NCI-H748 treated with DMSO at 0.1 percent for 48 hours (cell line): ENCODE measurements at regions not wholly inside any gene's neighbourhood (a gene's known extent, or its start where the extent isn't known, plus 50 kb on each side); places are given as distances from the start of the nearest gene placed in this dataset.
"Not testable (repeated sequence)": the region's sequence is repeated elsewhere in the genome, so short reads cannot be mapped to it uniquely, and the experiment has no call there.

Source experiments
- DNase-seq: peaks from one replicate; lab custom pipeline; 2025; lab: John Stamatoyannopoulos, UW

DNA sequence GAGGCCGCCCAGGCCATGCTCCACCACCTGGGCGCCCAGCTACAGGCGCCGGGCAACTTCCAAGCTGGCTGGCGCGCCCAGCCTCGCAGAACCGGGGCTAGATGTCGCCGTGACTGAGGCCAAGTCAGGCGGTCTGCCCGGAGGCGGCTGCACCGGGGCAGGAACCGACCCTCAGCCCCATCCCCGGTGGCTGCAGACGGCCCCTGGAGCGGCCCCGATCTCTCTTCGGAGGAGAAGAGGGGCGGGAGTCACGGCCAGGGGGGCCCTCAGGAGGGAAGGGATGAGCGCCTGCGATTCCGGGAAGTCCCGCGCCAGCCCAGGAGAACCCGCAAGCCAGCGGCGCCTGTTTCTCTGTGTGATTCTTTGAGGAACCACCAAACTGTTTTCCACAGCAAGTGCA, 671.3 kb upstream of the DEFB115 start:
- DNase-seq: not testable (repeated sequence)

GRCh38 chr20:30593572-30593971, 663.9 kb upstream of the DEFB115 start:
- no peak for DNase-seq

GRCh38 chr20:30594112-30594511, 663.4 kb upstream of the DEFB115 start:
- DNase-seq: peak; percentile 2

GRCh38 chr20:30595698-30596097, 661.8 kb upstream of the DEFB115 start:
- DNase-seq: no peak

DNA sequence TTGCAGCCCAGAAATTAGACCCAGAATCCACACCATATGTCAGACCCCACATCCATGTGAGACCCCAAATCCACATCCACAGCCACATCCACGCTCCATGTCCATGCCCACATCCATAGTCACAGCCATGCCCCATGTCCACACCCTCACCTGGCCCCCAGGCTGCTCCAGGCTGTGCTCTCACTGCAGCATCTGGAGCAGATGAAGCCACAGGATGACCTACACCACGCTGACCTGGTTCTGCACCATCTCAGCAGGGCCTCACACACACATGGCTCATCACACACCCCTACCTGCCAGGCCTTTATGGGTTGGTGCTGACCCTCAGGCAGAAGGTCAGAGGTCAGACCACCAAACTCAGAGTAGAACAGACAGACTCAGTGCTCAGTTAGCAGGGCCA, 660.0 kb upstream of the DEFB115 start:
- not testable (repeated sequence) for DNase-seq

GRCh38 chr20:30598460-30599230, 658.8 kb upstream of the DEFB115 start:
- no peak for DNase-seq

DNA sequence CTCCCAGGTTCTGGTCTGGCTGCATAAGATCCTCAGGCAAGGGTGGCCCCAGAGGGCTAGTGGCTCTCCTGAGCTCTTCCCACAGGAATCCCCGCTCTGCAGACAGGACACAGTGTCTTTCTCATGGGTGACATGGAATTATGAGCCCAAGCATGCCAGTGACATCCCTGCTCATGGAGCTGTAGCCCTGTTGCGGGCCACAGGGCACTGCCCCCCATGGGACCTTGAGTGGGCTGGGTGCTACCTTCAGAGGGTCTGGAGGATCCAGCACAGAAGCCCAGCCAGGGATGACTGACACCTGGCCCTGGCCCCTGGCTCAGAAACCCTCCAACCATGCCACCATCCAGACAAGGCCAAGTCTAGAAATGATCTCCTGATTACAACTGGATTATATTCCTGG, 657.5 kb upstream of the DEFB115 start:
- no peak for DNase-seq

DNA sequence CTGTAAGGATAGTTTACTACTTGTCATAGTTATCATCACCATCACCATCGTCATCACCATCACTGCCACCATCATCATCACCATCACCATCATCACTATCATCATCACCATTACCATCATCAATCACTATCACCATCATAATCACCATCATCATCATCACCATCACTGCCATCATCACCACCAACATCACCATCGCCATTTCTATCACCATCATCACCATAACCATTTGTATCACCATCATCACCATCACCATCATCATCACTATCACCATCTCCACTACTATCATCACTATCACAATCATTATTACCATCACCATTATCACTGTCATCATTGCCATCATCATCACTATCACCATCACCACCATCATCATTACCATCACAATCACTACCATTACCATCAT, 655.5 kb upstream of the DEFB115 start:
- no peak for DNase-seq

- no peak for DNase-seq
Measured at GRCh38 chr20:30602424-30602823, 655.0 kb upstream of the DEFB115 start.

DNA sequence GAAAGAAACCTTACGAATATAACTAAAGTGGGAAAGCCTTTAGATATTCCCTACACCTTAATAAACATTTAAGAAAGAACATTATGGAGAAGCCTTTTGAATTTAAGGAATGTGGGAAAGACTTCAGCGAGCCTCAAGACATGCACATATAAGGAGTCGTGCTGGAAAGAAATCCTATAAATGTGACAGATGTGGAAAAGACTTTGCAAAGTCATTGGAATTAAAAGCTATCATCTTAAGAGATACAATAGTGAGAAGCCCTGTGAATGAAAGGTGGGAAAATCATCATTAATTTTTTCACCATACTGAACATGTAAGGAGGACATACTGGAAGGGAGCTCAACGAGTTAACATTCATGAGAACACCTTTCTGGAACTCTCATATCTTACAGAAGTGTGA, 650.5 kb upstream of the DEFB115 start:
- DNase-seq: no peak

DNA sequence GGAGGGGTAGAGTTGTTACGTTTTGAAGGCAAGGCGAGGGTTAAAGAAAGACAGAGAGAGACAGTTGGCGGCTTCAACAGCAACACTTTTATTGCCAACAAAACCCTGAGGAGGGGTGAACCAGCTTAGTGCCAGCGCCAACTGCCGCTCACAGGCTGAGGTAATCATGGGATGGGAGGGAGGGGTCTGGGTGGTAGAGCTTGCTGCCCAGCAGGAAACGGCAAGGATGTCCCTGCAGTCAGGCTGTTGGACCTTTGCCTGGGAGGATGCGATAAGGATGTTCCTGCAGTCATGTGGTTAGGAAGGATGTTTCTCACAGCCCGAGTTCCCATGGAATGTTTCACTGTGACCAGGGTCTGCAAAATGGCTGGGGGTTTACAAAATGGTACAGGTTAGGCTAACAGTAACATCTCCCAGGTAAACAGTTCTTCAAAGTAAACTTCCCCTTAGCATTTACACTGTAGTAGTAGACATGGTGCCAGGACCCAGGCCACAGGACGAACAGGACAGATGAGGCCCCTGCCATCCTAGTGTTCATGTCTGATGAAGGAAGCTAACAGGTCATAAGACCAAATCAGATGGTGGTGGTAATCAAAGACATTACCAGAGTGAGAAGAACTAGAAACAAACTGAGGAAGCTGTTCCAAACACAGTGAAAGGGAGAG, 647.3 kb upstream of the DEFB115 start:
- DNase-seq: no peak

GRCh38 chr20:30610751-30611150, 646.7 kb upstream of the DEFB115 start:
- no peak for DNase-seq

DNA sequence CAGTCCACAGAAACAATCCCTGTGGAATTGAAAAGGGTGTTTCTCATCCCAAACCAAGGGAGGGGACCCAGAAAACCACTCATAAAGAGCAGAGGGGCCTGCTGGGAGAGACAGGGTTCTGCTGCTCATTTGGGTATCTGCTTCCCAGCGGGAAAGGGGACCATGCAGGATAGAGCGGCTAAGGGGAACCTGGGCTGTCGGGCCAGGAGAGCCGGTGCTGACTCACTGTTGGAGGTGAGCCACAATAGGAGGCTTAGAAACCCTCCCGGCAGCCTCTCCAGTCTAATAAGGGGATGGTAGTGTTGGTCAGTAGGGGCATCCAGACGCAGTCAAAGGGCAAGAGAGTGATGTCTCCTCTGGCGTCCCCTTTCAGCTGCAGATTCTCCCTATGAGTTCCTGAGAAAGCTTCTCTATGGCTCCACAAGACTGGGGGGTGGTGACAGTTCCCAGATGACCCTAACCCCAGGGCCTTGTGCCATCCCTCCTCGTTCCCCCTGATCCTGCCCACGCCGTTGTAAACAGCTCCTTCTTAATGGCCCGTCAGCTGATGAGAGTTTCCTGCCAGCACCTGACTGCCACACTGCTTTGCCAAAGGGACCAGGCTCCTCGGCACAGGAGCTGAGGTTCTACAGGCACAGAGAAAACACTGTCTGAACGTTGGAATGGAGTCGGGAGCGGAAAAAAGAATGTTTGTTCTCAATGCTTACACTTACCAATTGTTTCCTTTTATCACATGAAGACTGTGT, 646.1 kb upstream of the DEFB115 start:
- DNase-seq: no peak

GRCh38 chr20:30612344-30612743, 645.1 kb upstream of the DEFB115 start:
- DNase-seq: no peak

DNA sequence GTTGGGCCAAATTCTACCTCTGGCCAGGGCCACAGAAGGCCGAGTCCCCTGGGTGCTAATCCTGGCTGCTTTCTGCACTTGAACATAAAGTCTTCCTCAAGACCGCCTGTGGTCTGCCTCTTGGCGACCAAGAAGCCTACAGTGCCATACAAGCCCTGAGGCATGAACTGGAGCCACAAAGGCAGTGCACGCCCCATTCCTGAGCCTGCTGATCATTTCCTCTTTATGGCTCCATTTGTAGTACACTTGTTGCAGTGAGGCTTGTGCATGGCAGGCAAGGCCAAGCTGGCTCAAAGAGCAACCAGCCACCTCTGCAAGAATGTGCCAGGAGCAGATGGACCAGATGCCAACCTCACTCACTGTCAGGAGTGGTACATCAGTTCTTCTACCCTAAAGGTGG, 636.1 kb upstream of the DEFB115 start:
- DNase-seq: not testable (repeated sequence)

DNA sequence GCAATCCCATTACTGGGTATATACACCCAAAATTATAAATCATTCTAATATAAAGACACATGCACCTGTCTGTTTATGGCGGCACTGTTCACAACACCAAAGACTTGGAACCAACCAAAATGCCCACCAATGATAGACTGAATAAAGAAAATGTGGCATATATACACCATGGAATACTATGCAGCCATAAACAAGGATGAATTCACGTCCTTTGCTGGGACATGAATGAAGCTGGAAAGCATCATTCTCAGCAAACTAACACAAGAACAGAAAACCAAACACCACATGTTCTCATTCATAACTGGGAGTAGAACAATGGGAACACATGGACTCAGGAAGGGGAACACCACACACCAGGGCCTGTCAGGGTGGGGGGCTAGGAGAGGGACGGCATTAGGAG, 633.2 kb upstream of the DEFB115 start:
- not testable (repeated sequence) for DNase-seq

- not testable (repeated sequence) for DNase-seq
Measured at GRCh38 chr20:30629376-30629775, 628.1 kb upstream of the DEFB115 start.

DNA sequence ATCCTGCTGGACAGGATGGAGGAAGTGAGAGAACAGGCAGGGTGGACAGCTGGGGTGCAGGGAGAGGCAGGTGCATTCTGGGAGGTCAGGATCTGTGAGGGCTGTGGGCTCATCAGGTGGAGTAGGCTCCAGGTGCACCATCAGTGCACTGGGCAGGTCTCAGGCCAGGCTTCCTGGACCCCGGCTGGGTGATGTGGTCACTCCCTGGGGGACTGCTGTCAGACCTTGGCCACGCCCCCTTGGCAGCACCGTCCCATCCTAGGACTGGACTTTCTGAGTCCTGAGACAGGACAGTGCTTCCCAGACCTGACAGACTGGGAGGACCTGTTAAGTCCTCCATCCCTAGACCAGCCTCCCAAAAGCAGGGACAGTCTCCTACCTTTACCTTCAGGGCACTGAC, 626.7 kb upstream of the DEFB115 start:
- DNase-seq: no peak

DNA sequence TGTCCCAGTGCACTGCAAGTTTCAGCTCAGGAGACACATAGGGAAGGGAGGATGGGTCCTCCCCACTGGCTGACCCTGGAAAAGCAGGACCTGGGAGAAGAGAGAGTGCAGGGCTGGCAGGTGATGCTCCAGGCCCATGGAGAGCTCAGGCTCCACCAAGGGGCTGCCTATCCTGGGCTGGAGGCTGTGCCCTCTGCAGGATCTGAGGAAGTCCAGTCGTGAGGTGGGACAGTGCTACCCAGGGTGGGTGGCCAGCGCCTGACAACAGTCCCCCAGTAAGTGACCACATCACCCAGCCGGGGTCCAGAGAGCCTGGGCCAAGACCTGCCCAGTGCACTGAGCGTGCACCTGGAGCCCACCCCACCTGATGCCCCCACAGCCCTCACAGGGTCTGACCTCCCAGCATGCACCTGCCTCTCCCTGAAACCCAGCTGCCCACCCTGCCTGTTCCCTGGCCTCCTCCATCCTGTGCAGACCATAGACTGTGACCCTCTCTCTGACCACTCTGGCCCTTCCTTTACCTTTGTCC, 626.1 kb upstream of the DEFB115 start:
- DNase-seq: not testable (repeated sequence)

GRCh38 chr20:30632773-30633172, 624.7 kb upstream of the DEFB115 start:
- not testable (repeated sequence) for DNase-seq

GRCh38 chr20:30641522-30641921, 615.9 kb upstream of the DEFB115 start:
- not testable (repeated sequence) for DNase-seq

DNA sequence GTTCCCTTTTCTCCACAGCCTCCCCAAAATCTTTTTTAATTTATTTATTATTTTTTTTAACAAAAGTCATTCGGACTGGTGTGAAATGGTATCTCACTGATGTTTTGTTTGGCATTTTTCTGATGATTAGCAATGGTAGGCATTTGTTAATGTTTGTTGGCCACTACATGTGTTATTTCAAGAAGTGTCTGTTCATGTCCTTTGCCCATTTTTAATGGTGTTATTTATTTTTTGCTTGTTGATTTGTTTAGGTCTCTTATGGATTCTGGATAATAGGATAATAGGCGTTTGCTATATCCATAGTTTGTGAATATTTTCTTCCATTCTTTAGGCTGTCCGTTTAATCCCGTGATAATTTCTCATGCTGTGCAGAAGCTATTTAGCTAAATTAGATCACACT, 596.5 kb upstream of the DEFB115 start:
- DNase-seq: not testable (repeated sequence)

GRCh38 chr20:30668418-30668817, 589.0 kb upstream of the DEFB115 start:
- not testable (repeated sequence) for DNase-seq
